GM12878 (cell line): ENCODE measurements at regions not wholly inside any gene's neighbourhood (a gene's known extent, or its start where the extent isn't known, plus 50 kb on each side); places are given as distances from the start of the nearest gene placed in this dataset.

ENCODE experiments used
- BHLHE40 ChIP-seq, 2 experiments: fragments of 450-650 bp in 1 of 2; IDR thresholded peaks; 2 replicates each; pipeline ENCODE4 v1.6.1; 2011 to 2017; ENCODE audit warnings: low read depth in 2 of 2, borderline replicate concordance in 1 of 2, improper control_type of control experiment in 1 of 2, low read length in 1 of 2, mild to moderate bottlenecking in 1 of 2
- CBX5 ChIP-seq: sonication (generic); IDR thresholded peaks from 2 replicates; pipeline ENCODE4 v1.6.1; 2016; ENCODE audit warnings: low read depth, moderate library complexity, mild to moderate bottlenecking, inconsistent platforms
- CHD2 ChIP-seq: IDR thresholded peaks from 2 replicates; pipeline ENCODE4 v1.6.1; 2011; ENCODE audit warnings: low read depth, low read length, improper control_type of control experiment, borderline replicate concordance
- CREB1 ChIP-seq: IDR thresholded peaks from 2 replicates; pipeline ENCODE4 v1.6.1; 2012; ENCODE audit warnings: low read depth, mild to moderate bottlenecking, inconsistent platforms
- EP300 ChIP-seq, 2 experiments: fragments of 150-350 bp in 1 of 2; IDR thresholded peaks; 2 replicates each; pipeline ENCODE4 v1.6.1; 2011 to 2012; ENCODE audit warnings: low read depth in 2 of 2, low read length in 2 of 2, borderline replicate concordance in 1 of 2, improper control_type of control experiment in 1 of 2, inconsistent platforms in 1 of 2; ENCODE audit not compliant: control insufficient read depth in 1 of 2
- RAD21 ChIP-seq: IDR thresholded peaks from 2 replicates; pipeline ENCODE4 v1.6.1; 2011; ENCODE audit warnings: mild to moderate bottlenecking, low read depth, low read length, moderate library complexity; ENCODE audit not compliant: insufficient read depth
- RAD51 ChIP-seq: fragments of 450-650 bp; IDR thresholded peaks from 2 replicates; pipeline ENCODE4 v1.6.1; 2016; ENCODE audit warnings: moderate library complexity, mild to moderate bottlenecking, inconsistent platforms
- RB1 ChIP-seq: fragments of 450-650 bp; formaldehyde crosslinking; IDR thresholded peaks from 2 replicates; pipeline ENCODE4 v1.6.1; 2017; ENCODE audit warnings: mild to moderate bottlenecking, borderline replicate concordance
- RUNX3 ChIP-seq: IDR thresholded peaks from 2 replicates; pipeline ENCODE4 v1.6.1; 2012; ENCODE audit warnings: low read length, inconsistent platforms
- SRF ChIP-seq, 2 experiments: IDR thresholded peaks; 2 replicates each; pipeline ENCODE4 v1.6.1; 2011; ENCODE audit warnings: low read depth in 2 of 2, low read length in 2 of 2, mild to moderate bottlenecking in 1 of 2, moderate library complexity in 1 of 2
- ZBTB40 ChIP-seq: fragments of 450-650 bp; IDR thresholded peaks from 2 replicates; pipeline ENCODE4 v1.6.1; 2016; ENCODE audit warnings: mild to moderate bottlenecking, moderate library complexity, borderline replicate concordance
- ZNF384 ChIP-seq: IDR thresholded peaks from 2 replicates; pipeline ENCODE4 v1.6.1; 2012; ENCODE audit warnings: low read depth, mild to moderate bottlenecking, low read length, improper control_type of control experiment, borderline replicate concordance
- ZNF622 ChIP-seq: fragments of 450-650 bp; IDR thresholded peaks from 2 replicates; pipeline ENCODE4 v1.6.1; 2017; ENCODE audit warnings: mild to moderate bottlenecking, inconsistent platforms
- ZNF687 ChIP-seq: fragments of 450-650 bp; IDR thresholded peaks from 2 replicates; pipeline ENCODE4 v1.6.1; 2017; ENCODE audit warnings: mild to moderate bottlenecking, moderate library complexity

- 0 out of 2 replicates have a peak, but pooled peaks have one; percentile 19 for TF ChIP-seq CBX5
- TF ChIP-seq RUNX3: peak; percentile 17; the same call in 1 of the 2 replicates
- peak; percentile 100 for TF ChIP-seq ZNF384
- TF ChIP-seq ZNF622: no peak
- peak; percentile 40; the same call in 1 of the 2 replicates for TF ChIP-seq RB1
- TF ChIP-seq ZBTB40: peak; percentile 94
- TF ChIP-seq RAD51: 0 out of 2 replicates have a peak, but pooled peaks have one; percentile 40
- 0 out of 4 replicates have a peak, but pooled peaks of 1 of the 2 experiments have one; percentile 32 for TF ChIP-seq EP300 (IDR thresholded peaks at IDR 0.05; ENCODE audit: borderline replicate concordance in 1 of 2, control insufficient read depth in 1 of 2, low read depth in 2 of 2, low read length in 2 of 2)
- no peak for TF ChIP-seq ZNF687
- peak; percentile 70 to 76; a peak in 3 of 4 replicates for TF ChIP-seq BHLHE40 (IDR thresholded peaks at IDR 0.05; ENCODE audit: borderline replicate concordance in 1 of 2, low read depth in 2 of 2, low read length in 1 of 2)
- 0 out of 2 replicates have a peak, but pooled peaks have one; percentile 22 for TF ChIP-seq CREB1
- TF ChIP-seq CHD2: peak; percentile 58; the same call in 1 of the 2 replicates
- TF ChIP-seq SRF (IDR thresholded peaks at IDR 0.05; ENCODE audit: low read depth in 2 of 2, low read length in 2 of 2): peak in 1 of 2 experiments; percentile 49; a peak in 2 of 4 replicates
- TF ChIP-seq RAD21: peak; percentile 70
These were observed 201.0 kb upstream of the STK26 start (continued) for GRCh38 chrX:131821945-131822622.
